Stomach smooth muscle (tissue), 2 donors: ENCODE measurements at regions not wholly inside any gene's neighbourhood (a gene's known extent, or its start where the extent isn't known, plus 50 kb on each side); places are given as distances from the start of the nearest gene placed in this dataset.

Experiments
- H3K27ac ChIP-seq: one replicate; pipeline ENCODE4 v1.7.0; 2013; ENCODE audit warnings: mild to moderate bottlenecking, low read length, inconsistent platforms
- H3K27me3 ChIP-seq, 2 donors: one replicate each; pipeline ENCODE4 v1.7.0; 2013; ENCODE audit warnings: low read length in 2 of 2; ENCODE audit not compliant: insufficient read depth in 2 of 2, control insufficient read depth in 1 of 2
- H3K36me3 ChIP-seq, 2 donors: one replicate each; pipeline ENCODE4 v1.7.0; 2013; ENCODE audit warnings: low read length in 2 of 2; ENCODE audit not compliant: control insufficient read depth in 2 of 2, insufficient read depth in 2 of 2
- H3K4me1 ChIP-seq: one replicate; pipeline ENCODE4 v1.7.0; 2013; ENCODE audit warnings: low read length; ENCODE audit not compliant: control insufficient read depth, insufficient read depth
- H3K4me3 ChIP-seq, 2 donors: one replicate each; pipeline ENCODE4 v1.7.0; 2013; ENCODE audit warnings: low read length in 2 of 2
- H3K9ac ChIP-seq, 2 donors: one replicate each; pipeline ENCODE4 v1.7.0; 2013; ENCODE audit warnings: low read length in 2 of 2, mild to moderate bottlenecking in 1 of 2
- H3K9me3 ChIP-seq, 2 donors: one replicate each; pipeline ENCODE4 v1.7.0; 2013; ENCODE audit warnings: low read length in 2 of 2; ENCODE audit not compliant: control insufficient read depth in 2 of 2
- donor health status: healthy.
- donor health status: Pancreatic carcinoma.

DNA sequence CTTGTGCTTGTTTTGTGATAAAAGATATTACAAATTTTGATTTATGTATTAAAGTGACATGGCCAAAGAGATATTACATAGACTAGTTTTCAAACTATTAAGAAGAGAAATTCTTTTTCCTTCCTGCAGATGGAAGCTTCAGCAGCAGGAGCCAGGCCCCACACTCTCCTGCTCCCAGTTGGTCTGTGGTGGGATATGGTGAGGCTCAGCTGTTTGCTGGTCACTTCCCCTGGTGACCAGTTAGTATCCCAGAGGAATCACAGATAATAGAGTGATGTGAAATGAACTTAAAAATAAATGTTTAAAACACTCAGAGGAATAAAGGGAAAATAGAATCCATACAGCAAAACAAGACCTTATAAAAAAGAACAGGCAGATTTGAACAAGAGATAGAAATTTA is 154.7 kb downstream of the KTN1 start:
- Histone ChIP-seq H3K27ac (no peak overlapping the region), H3K4me1 (no peaks in the 10 kb centered on the region), H3K27me3 (no peaks in the 10 kb centered on the region), H3K36me3 (no peaks in the 10 kb centered on the region), H3K9me3 (no peaks in the 10 kb centered on the region), H3K9ac (no peak overlapping the region), H3K4me3 (no peak overlapping the region)

DNA sequence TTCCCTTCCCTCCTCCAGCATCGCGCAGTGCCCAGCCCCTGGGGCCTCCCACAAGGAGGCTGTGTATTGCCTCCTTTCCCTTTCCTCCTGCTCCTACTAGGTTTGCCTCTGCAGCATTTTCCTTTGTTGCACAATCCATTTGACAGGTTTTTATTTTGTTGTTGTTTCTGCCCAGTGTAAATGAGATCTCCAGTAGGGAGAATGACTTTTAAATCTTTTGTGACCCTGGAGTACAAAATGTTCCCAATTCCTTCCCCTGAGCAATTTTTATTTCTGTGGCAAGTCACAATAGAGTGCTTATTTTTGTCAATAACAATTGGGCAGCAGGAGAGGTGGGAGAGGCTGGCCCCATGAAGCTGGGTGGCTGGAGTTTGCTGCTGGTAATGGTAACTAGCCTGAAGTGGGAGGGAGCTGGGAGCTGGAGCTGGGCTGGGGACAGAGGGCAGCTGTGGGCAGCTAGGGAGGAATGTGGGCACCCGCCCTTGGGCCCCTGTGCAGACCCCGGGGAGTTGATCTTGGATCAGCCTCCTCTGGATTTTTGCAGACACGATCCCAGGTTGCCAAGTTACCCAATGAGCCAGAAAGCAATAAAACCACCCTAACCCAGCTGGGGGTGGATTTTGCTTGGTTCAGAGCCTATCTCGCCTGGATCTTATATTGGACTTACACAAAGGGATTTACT is 160.1 kb downstream of the KTN1 start:
- no peaks in the 10 kb centered on the region for H3K27me3 ChIP-seq
- peaks cover 2% of the 10 kb centered on the region for H3K4me1 ChIP-seq
- H3K9me3 ChIP-seq, result no peaks in the 10 kb centered on the region
- H3K4me3 ChIP-seq, result no peak overlapping the region
- no peak overlapping the region for H3K9ac ChIP-seq
- H3K27ac ChIP-seq, result no peak overlapping the region
- H3K36me3 ChIP-seq, result no peaks in the 10 kb centered on the region

DNA sequence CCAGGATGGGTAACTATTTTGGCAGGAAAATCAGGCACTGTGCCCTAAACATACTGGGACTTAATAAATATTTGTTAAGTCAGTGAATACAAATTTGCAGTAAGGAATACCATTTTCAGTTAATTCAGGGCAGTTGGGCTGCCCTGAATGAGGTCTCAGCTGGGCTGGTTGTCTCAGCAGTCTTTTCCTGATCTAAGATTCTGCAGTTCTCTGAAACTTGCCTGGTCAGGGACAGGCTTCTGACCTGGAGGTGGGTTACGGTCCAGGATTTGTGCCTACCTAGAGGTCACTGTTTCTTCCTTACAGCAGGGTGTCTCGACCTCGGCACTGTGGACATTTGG is 160.6 kb downstream of the KTN1 start:
- Histone ChIP-seq H3K36me3 (no peaks in the 10 kb centered on the region), H3K27me3 (no peaks in the 10 kb centered on the region), H3K9me3 (no peaks in the 10 kb centered on the region), H3K4me3 (no peak overlapping the region), H3K9ac (no peak overlapping the region), H3K4me1 (peaks cover 2% of the 10 kb centered on the region), H3K27ac (no peak overlapping the region)

DNA sequence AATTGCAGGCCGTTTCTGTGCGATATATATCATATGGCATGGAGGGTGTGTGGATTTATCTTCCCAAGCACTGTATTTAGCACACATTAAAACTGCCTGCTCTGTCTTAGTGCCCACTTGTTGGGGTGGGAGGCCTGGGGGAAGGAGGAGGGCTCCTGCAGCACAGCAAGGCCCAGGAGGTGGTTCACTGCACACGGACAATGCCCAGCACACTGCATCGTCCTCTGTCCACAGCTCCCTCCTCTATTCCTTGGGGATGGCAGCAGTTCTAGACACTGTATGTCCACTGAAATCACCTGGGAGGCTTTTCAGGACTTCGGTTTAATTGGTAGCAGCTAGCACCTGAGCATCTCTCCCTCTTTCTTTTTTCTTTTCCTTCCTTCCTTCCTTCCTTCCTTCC is 161.2 kb downstream of the KTN1 start:
- Histone ChIP-seq H3K36me3 (no peaks in the 10 kb centered on the region), H3K4me3 (no peak overlapping the region), H3K27me3 (no peaks in the 10 kb centered on the region), H3K9ac (no peak overlapping the region), H3K27ac (no peak overlapping the region), H3K9me3 (no peaks in the 10 kb centered on the region), H3K4me1 (peaks cover 2% of the 10 kb centered on the region)

DNA sequence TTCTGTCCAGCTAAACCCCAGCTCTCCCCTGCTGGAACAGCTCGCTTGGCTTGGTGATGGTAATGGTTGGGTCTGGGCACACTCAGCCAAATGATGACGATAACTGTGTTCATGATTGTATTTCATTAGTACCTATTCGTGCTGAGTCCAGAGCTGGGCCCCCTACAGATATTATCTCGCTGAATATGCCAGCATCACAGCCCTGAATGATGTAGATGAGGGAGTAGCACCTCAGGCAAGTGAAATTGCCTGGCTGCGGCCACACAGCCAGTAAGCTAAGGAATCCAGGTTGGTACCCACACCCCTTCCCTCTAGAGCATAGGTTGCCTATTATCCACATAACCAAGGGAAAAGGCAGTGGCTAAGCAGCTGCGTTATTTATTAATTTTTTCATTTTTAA is 163.5 kb downstream of the KTN1 start:
- Histone ChIP-seq H3K27ac (no peak overlapping the region), H3K9me3 (no peaks in the 10 kb centered on the region), H3K36me3 (no peaks in the 10 kb centered on the region), H3K4me3 (no peak overlapping the region), H3K27me3 (no peaks in the 10 kb centered on the region), H3K4me1 (peaks cover 2% of the 10 kb centered on the region), H3K9ac (no peak overlapping the region)

DNA sequence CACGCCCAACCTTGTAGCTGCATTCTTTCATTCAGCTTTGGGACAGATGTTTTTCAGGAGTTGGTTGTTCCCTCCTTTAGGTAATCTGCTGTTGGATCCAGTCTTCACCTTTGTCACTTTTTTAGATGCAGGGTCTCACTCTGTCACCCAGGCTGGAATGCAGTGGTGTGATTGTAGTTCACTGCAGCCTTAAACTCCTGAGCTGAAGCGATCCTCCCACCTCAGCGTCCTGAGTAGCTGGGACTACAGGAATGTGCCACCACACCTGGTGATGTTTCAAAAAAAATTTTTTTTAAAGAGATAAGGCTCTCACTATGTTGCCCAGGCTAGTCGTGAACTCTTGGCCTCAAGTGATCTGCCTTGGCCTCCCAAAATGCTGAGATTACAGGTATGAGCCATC is 164.3 kb downstream of the KTN1 start:
- peaks cover 2% of the 10 kb centered on the region for H3K4me1 ChIP-seq
- no peaks in the 10 kb centered on the region for H3K27me3 ChIP-seq
- no peak overlapping the region for H3K4me3 ChIP-seq
- no peak overlapping the region for H3K27ac ChIP-seq
- H3K9ac ChIP-seq, result no peak overlapping the region
- no peaks in the 10 kb centered on the region for H3K9me3 ChIP-seq
- no peaks in the 10 kb centered on the region for H3K36me3 ChIP-seq

DNA sequence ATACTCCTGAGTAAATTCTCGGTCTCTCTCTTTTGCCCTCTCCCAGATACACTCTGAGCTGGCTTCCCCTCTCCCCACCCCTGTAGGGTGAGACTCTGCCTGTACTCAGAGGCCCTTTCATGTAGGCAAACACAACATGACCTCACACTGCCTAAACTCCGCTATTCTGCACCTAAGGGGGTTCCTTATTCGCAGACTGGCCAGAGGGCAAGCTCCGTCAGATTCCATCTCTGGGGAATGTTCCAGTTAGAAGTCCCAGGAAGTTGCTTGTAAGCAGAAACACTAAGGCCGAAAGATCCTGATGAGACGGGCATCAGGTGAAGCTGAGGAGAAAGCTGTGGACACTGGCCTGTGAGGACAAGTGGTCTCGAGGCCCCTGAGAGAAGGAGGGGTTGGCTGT is 165.9 kb downstream of the KTN1 start:
- H3K27me3 ChIP-seq, result no peaks in the 10 kb centered on the region
- no peaks in the 10 kb centered on the region for H3K36me3 ChIP-seq
- no peak overlapping the region for H3K27ac ChIP-seq
- H3K9ac ChIP-seq, result no peak overlapping the region
- no peak overlapping the region for H3K4me3 ChIP-seq
- no peaks in the 10 kb centered on the region for H3K9me3 ChIP-seq
- no peaks in the 10 kb centered on the region for H3K4me1 ChIP-seq

DNA sequence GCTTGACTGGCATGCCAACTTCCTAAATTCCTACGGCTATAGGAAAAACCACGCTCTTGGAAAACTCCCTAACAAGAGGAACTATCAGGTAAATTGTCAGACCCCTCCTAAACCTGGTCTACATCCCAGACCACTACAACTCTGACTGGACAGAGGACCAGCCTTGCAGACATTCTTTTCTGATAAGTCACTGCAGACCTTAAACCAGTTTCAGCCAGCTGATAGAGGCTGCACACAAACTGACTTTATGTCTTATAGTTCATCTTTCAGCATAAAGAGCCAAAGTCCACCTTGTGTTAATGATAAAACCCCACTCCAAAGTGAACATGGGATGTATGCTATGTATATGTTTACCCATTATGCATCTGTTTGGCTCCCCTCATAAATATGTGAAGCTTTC is 166.6 kb downstream of the KTN1 start:
- Histone ChIP-seq H3K4me3 (no peak overlapping the region), H3K27ac (no peak overlapping the region), H3K36me3 (no peaks in the 10 kb centered on the region), H3K9me3 (no peaks in the 10 kb centered on the region), H3K9ac (no peak overlapping the region), H3K27me3 (no peaks in the 10 kb centered on the region), H3K4me1 (no peaks in the 10 kb centered on the region)

DNA sequence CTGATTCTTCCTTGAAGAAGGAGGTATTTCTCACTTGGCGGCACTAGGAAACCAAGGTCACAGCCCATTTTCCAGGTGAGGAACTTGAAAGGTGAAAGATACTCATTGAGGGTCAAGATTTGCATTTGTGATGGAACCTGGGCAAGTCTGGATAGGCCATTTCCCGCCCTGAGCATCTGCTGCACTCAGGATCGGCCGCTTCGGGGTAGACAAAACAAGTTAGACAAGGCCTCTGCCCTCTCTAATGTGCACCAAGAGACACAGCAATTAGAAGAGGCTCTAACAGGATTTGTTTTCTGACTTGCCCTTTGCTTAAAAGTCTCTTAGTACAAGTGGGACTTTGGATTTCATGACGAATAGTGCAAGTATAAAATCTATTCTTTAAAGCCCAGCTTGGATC is 167.2 kb downstream of the KTN1 start:
- Histone ChIP-seq H3K36me3 (no peaks in the 10 kb centered on the region), H3K4me1 (no peaks in the 10 kb centered on the region), H3K27me3 (no peaks in the 10 kb centered on the region), H3K9me3 (no peaks in the 10 kb centered on the region), H3K9ac (no peak overlapping the region), H3K27ac (no peak overlapping the region), H3K4me3 (no peak overlapping the region)

DNA sequence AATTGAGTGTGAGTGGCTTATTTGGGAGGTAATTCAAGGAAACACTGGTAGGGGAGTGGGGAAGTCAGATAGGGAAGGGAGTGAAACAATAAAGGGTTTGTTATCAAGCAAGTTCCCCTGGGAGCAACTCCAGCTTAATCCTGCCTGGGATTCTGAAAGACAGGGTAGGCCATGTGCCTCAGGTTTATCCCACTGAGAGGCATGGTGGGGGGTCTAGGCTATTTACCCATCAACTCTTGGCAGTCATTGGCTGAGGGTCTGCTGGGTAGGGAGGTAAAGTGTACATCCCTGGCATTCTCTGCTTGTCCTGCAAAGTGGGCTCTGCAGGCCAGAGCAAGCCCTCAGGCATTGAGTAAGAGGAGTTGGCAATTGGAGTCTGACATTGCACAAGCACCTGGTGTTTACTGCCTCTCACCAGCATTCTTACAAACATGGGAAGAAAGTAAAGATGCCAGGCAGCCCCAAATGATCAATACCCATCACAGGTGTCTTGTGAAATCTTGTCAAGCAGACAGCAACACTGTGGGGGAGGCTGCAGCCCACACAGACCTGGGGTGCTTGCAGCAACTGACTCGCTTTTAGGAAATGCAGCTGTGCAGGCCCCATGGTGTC is 169.3 kb downstream of the KTN1 start:
- peaks cover 5% of the 10 kb centered on the region for H3K4me1 ChIP-seq
- no peaks in the 10 kb centered on the region for H3K36me3 ChIP-seq
- no peak overlapping the region for H3K4me3 ChIP-seq
- H3K9ac ChIP-seq, result no peak overlapping the region
- H3K27me3 ChIP-seq, result no peaks in the 10 kb centered on the region
- H3K27ac ChIP-seq, result no peak overlapping the region
- H3K9me3 ChIP-seq, result no peaks in the 10 kb centered on the region

DNA sequence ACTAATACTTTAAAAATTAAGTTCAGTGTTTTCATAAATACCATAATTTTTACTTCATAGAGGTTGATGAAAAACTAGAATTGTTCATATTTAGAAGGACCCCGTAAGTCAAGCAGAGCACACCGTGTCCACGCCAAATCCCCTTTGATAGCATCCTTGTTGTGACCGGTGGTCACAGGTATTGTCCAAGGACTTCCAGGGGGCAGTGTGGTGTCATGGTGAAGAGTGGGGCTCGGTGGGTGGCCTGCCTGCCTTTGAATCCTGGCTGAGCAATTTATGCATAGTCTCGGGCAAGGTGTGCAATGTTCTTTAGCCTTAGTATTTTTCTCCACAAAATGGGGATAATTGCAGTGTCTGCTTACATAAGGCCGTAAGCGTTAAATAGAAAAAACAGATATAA is 169.9 kb downstream of the KTN1 start:
- Histone ChIP-seq H3K4me1 (peaks cover 5% of the 10 kb centered on the region), H3K9me3 (no peaks in the 10 kb centered on the region), H3K27me3 (no peaks in the 10 kb centered on the region), H3K27ac (no peak overlapping the region), H3K9ac (no peak overlapping the region), H3K36me3 (no peaks in the 10 kb centered on the region), H3K4me3 (no peak overlapping the region)
